IMR-90 (cell line): ENCODE measurements at regions not wholly inside any gene's neighbourhood (a gene's known extent, or its start where the extent isn't known, plus 50 kb on each side); places are given as distances from the start of the nearest gene placed in this dataset.

Experiments used
- ATAC-seq: fragments of 200-7000 bp; cut with Tn5 transposase; 2 replicates; pipeline ENCODE4 v1.9.1; 2020; ENCODE audit warnings: low read depth, mild to moderate bottlenecking, moderate library complexity
- BruUV-seq: library from RNA; stranded (reverse); fragments of 400-500 nt; replicated peaks from 2 replicates; lab custom pipeline; 2021; lab: Mats Ljungman, UMichigan
- CTCF ChIA-PET: fragments of 300-600 bp; formaldehyde crosslinking; extraction: SDS; loops from one replicate; lab custom pipeline; 2021; ENCODE audit warnings: antibody characterized with exemption; lab: Yijun Ruan, JAX
- POLR2A ChIA-PET: fragments of 300-600 bp; sonication (Branson Sonifier 250); formaldehyde crosslinking; loops from one replicate; lab custom pipeline; 2022; ENCODE audit warnings: antibody characterized with exemption; ENCODE audit not compliant: unreplicated experiment; lab: Charles Lee
- DNase-seq: peaks from one replicate; pipeline ENCODE4 v3.0.0; 2013
- H2AFZ ChIP-seq: replicated peaks from 2 replicates; pipeline ENCODE3; 2013; ENCODE audit warnings: low read length, mild to moderate bottlenecking; ENCODE audit not compliant: poor library complexity
- H2AK5ac ChIP-seq: 2 replicates; pipeline ENCODE4 v1.6.1; 2013; ENCODE audit warnings: low read depth, low read length, inconsistent platforms
- H2AK9ac ChIP-seq: replicated peaks from 2 replicates; pipeline ENCODE3; 2013; ENCODE audit warnings: mild to moderate bottlenecking, low read depth, low read length, moderate library complexity; ENCODE audit not compliant: poor library complexity
- H2BK120ac ChIP-seq: 2 replicates; pipeline ENCODE4 v1.6.1; 2013; ENCODE audit warnings: low read depth, low read length, inconsistent platforms
- H2BK15ac ChIP-seq: 3 replicates; pipeline ENCODE4 v1.6.1; 2013; ENCODE audit warnings: low read depth, low read length, inconsistent platforms
- H2BK20ac ChIP-seq: 2 replicates; pipeline ENCODE4 v1.6.1; 2013; ENCODE audit warnings: low read depth, mild to moderate bottlenecking, inconsistent platforms, low read length, moderate library complexity
- H2BK5ac ChIP-seq: 2 replicates; pipeline ENCODE4 v1.6.1; 2013; ENCODE audit warnings: mild to moderate bottlenecking, low read depth, low read length, inconsistent platforms; ENCODE audit not compliant: poor library complexity, severe bottlenecking
- H3K14ac ChIP-seq: replicated peaks from 2 replicates; pipeline ENCODE4 v1.6.1; 2013; ENCODE audit warnings: low read depth, low read length, inconsistent platforms
- H3K18ac ChIP-seq: 2 replicates; pipeline ENCODE4 v1.6.1; 2013; ENCODE audit warnings: low read depth, low read length, control low read depth
- H3K23ac ChIP-seq: 2 replicates; pipeline ENCODE4 v1.6.1; 2013; ENCODE audit warnings: low read depth, low read length, inconsistent platforms
- H3K27ac ChIP-seq: 2 replicates; pipeline ENCODE4 v1.5.1; 2013; ENCODE audit warnings: mild to moderate bottlenecking, control low read depth, low read length; ENCODE audit not compliant: insufficient read depth
- H3K27me3 ChIP-seq: 2 replicates; pipeline ENCODE4 v1.6.1; 2013; ENCODE audit warnings: low read length; ENCODE audit not compliant: control insufficient read depth, insufficient read depth
- H3K36me3 ChIP-seq: 2 replicates; pipeline ENCODE4 v1.6.1; 2013; ENCODE audit warnings: low read length, mixed read lengths; ENCODE audit not compliant: control insufficient read depth, insufficient read depth
- H3K4ac ChIP-seq: 2 replicates; pipeline ENCODE4 v1.6.1; 2013; ENCODE audit warnings: low read depth, low read length, inconsistent platforms
- H3K4me1 ChIP-seq: 2 replicates; pipeline ENCODE4 v1.6.1; 2013; ENCODE audit warnings: low read length, mixed read lengths; ENCODE audit not compliant: control insufficient read depth, insufficient read depth
- H3K4me2 ChIP-seq: 2 replicates; pipeline ENCODE4 v1.6.1; 2013; ENCODE audit warnings: low read depth, mild to moderate bottlenecking, control low read depth, low read length, moderate library complexity
- H3K4me3 ChIP-seq: 2 replicates; pipeline ENCODE4 v1.5.1; 2013; ENCODE audit warnings: low read depth, mild to moderate bottlenecking, control low read depth, low read length, moderate library complexity; ENCODE audit not compliant: insufficient read depth
- H3K56ac ChIP-seq: 2 replicates; pipeline ENCODE4 v1.6.1; 2013; ENCODE audit warnings: low read length, inconsistent platforms; ENCODE audit not compliant: insufficient read depth; ENCODE audit errors: extremely low read depth
- H3K79me1 ChIP-seq, 2 experiments: 2 replicates each; pipeline ENCODE4 v1.6.1; 2013; ENCODE audit warnings: low read length in 2 of 2, inconsistent platforms in 1 of 2, low read depth in 1 of 2
- H3K9ac ChIP-seq: 2 replicates; pipeline ENCODE4 v1.6.1; 2013; ENCODE audit warnings: low read depth, low read length, control low read depth
- H3K9me1 ChIP-seq: 2 replicates; pipeline ENCODE4 v1.6.1; 2013; ENCODE audit warnings: low read length, inconsistent platforms; ENCODE audit not compliant: insufficient read depth
- H3K9me3 ChIP-seq: 2 replicates; pipeline ENCODE4 v1.6.1; 2013; ENCODE audit warnings: low read length; ENCODE audit not compliant: control insufficient read depth, insufficient read depth
- H4K20me1 ChIP-seq: 2 replicates; pipeline ENCODE4 v1.6.1; 2013; ENCODE audit warnings: low read length, inconsistent platforms; ENCODE audit not compliant: insufficient read depth
- H4K5ac ChIP-seq: 2 replicates; pipeline ENCODE4 v1.6.1; 2013; ENCODE audit warnings: mild to moderate bottlenecking, low read depth, low read length, control low read depth
- H4K8ac ChIP-seq, 2 experiments: 2 replicates each; pipeline ENCODE4 v1.6.1; 2013; ENCODE audit warnings: low read depth in 2 of 2, low read length in 2 of 2, control low read depth in 1 of 2, inconsistent platforms in 1 of 2
- H4K91ac ChIP-seq: 2 replicates; pipeline ENCODE4 v1.6.1; 2013; ENCODE audit warnings: low read depth, low read length, inconsistent platforms; ENCODE audit not compliant: insufficient read depth
- BHLHE40 ChIP-seq: fragments of 150-350 bp; IDR thresholded peaks from 2 replicates; pipeline ENCODE4 v1.6.1; 2016; ENCODE audit warnings: mild to moderate bottlenecking, low read depth, low read length
- CEBPB ChIP-seq: IDR thresholded peaks from 2 replicates; pipeline ENCODE4 v1.6.1; 2012; ENCODE audit warnings: low read depth, low read length, improper control_type of control experiment
- CHD1 ChIP-seq: IDR thresholded peaks from 2 replicates; pipeline ENCODE4 v1.6.1; 2012; ENCODE audit warnings: low read depth, low read length, improper control_type of control experiment
- FOS ChIP-seq: fragments of 150-350 bp; IDR thresholded peaks from 2 replicates; pipeline ENCODE4 v1.6.1; 2016; ENCODE audit warnings: low read depth, low read length
- MAFK ChIP-seq: IDR thresholded peaks from 2 replicates; pipeline ENCODE4 v1.6.1; 2012; ENCODE audit warnings: low read depth, low read length, improper control_type of control experiment
- MAZ ChIP-seq: IDR thresholded peaks from 2 replicates; pipeline ENCODE4 v1.6.1; 2012; ENCODE audit warnings: low read depth, mild to moderate bottlenecking, low read length, improper control_type of control experiment, moderate library complexity, borderline replicate concordance
- MXI1 ChIP-seq: IDR thresholded peaks from 2 replicates; pipeline ENCODE4 v1.6.1; 2012; ENCODE audit warnings: low read depth, mild to moderate bottlenecking, low read length, moderate library complexity, borderline replicate concordance
- NFE2L2 ChIP-seq: fragments of 150-350 bp; IDR thresholded peaks from 2 replicates; pipeline ENCODE4 v1.6.1; 2016; ENCODE audit warnings: low read depth, mild to moderate bottlenecking, low read length
- POLR2A ChIP-seq: IDR thresholded peaks from 2 replicates; pipeline ENCODE4 v1.6.1; 2012; ENCODE audit warnings: mild to moderate bottlenecking, low read depth, low read length
- RAD21 ChIP-seq: IDR thresholded peaks from 2 replicates; pipeline ENCODE4 v1.6.1; 2012; ENCODE audit warnings: low read length, improper control_type of control experiment
- RCOR1 ChIP-seq: IDR thresholded peaks from 2 replicates; pipeline ENCODE4 v1.6.1; 2012; ENCODE audit warnings: mild to moderate bottlenecking, low read length, improper control_type of control experiment; ENCODE audit not compliant: insufficient replicate concordance
- RFX5 ChIP-seq: IDR thresholded peaks from 2 replicates; pipeline ENCODE4 v1.8.0; 2012; ENCODE audit warnings: low read depth, mild to moderate bottlenecking, low read length, moderate library complexity
- SMC3 ChIP-seq: fragments of 150-350 bp; IDR thresholded peaks from 2 replicates; pipeline ENCODE4 v1.6.1; 2016; ENCODE audit warnings: low read depth, mild to moderate bottlenecking, antibody characterized with exemption, low read length, moderate library complexity
- USF2 ChIP-seq: fragments of 150-350 bp; IDR thresholded peaks from 2 replicates; pipeline ENCODE4 v1.6.1; 2017; ENCODE audit warnings: mild to moderate bottlenecking, antibody characterized with exemption, low read length, low read depth
- WGBS, 2 experiments: methylation state at CpG; one replicate each; pipeline versions ENCODE4 v1.1.5 to v1.1.7; 2013; ENCODE audit warnings: missing lambda C conversion rate in 2 of 2; ENCODE audit not compliant: insufficient read length in 1 of 2; ENCODE audit errors: extremely low coverage in 2 of 2; 5-methylcytosine and 5-hydroxymethylcytosine counted together
- dilution Hi-C: fragments of 300-500 bp; cut with HindIII; formaldehyde crosslinking; loops from one replicate; pipeline ENCODE4 v1.14.3; 2018; ENCODE audit warnings: low sequenced_read_pairs; ENCODE audit not compliant: unreplicated experiment
- in situ Hi-C: fragments of 300-500 bp; cut with MboI; formaldehyde crosslinking; loops from 3 replicates; pipeline ENCODE4 v1.14.3; 2019; ENCODE audit warnings: low sequenced_read_pairs, inconsistent platforms, mixed read lengths
- intact Hi-C: fragments of 100-400 bp; cut with micrococcal nuclease; formaldehyde crosslinking; loops from 2 replicates; pipeline ENCODE4 v1.10.0; 2022
- TF ChIP-seq, protein P1 (sequence below): fragments of 150-350 bp; IDR thresholded peaks from 2 replicates; pipeline ENCODE4 v1.6.1; 2016; ENCODE audit warnings: low read depth, mild to moderate bottlenecking, low read length, moderate library complexity, borderline replicate concordance
- TF ChIP-seq, protein P2 (sequence below): conservative IDR thresholded peaks from 2 replicates; pipeline ENCODE4 v1.5.1; 2012; ENCODE audit warnings: mild to moderate bottlenecking, low read depth, low read length, improper control_type of control experiment

GRCh38 chr9:115397591-115398312 lies 279.8 kb upstream of the TNC start:
- no peak overlapping the region for H3K4me3 ChIP-seq
- in situ Hi-C loops, result no loop called here
- no peak overlapping the region for H2AK9ac ChIP-seq
- no peak overlapping the region for H4K8ac ChIP-seq
- H2BK120ac ChIP-seq, result no peak overlapping the region
- DNase-seq, result no peak
- no peak overlapping the region for H3K4me2 ChIP-seq
- H3K14ac ChIP-seq, result no peak overlapping the region
- no peak overlapping the region for H3K23ac ChIP-seq
- H3K79me1 ChIP-seq, result no peaks in the 10 kb centered on the region
- intact Hi-C loops, result no loop called here
- no peak overlapping the region for H3K9ac ChIP-seq
- H3K56ac ChIP-seq, result no peak overlapping the region
- no peak overlapping the region for H3K18ac ChIP-seq
- POLR2A ChIA-PET, result no interaction called here
- dilution Hi-C loops, result no loop called here
- H2AFZ ChIP-seq, result no peak overlapping the region
- H3K36me3 ChIP-seq, result no peaks in the 10 kb centered on the region
- H3K4ac ChIP-seq, result no peak overlapping the region
- BruUV-seq, result no TSS peak
- no peak overlapping the region for H2BK5ac ChIP-seq
- 100% methylated on average over 1 of the region's 4 CpGs; no CpG with 5 or more reads in 1 of the 2 experiments for WGBS, 2 experiments
- no peak overlapping the region for H3K27ac ChIP-seq
- peaks cover 4% of the 10 kb centered on the region for H3K4me1 ChIP-seq
- H3K9me1 ChIP-seq, result no peaks in the 10 kb centered on the region
- no peak overlapping the region for H2BK15ac ChIP-seq
- CTCF ChIA-PET, result no interaction called here
- H2AK5ac ChIP-seq, result no peak overlapping the region
- no peaks in the 10 kb centered on the region for H3K9me3 ChIP-seq
- no peaks in the 10 kb centered on the region for H4K20me1 ChIP-seq
- H4K5ac ChIP-seq, result peak overlapping the region; percentile 48; the same call in 1 of the 2 replicates
- no peak overlapping the region for H2BK20ac ChIP-seq
- H4K91ac ChIP-seq, result no peak overlapping the region
- no peak for ATAC-seq
- TF ChIP-seq RAD21 (no peak), BHLHE40 (no peak), MAFK (no peak), CEBPB (no peak), RFX5 (no peak), NFE2L2 (no peak), MAZ (no peak), FOS (no peak), RCOR1 (no peak), CHD1 (no peak), SMC3 (no peak), POLR2A (no peak), MXI1 (no peak), USF2 (no peak)
- TF ChIP-seq, protein P1, sequence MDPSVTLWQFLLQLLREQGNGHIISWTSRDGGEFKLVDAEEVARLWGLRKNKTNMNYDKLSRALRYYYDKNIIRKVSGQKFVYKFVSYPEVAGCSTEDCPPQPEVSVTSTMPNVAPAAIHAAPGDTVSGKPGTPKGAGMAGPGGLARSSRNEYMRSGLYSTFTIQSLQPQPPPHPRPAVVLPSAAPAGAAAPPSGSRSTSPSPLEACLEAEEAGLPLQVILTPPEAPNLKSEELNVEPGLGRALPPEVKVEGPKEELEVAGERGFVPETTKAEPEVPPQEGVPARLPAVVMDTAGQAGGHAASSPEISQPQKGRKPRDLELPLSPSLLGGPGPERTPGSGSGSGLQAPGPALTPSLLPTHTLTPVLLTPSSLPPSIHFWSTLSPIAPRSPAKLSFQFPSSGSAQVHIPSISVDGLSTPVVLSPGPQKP, result no peak
- TF ChIP-seq, protein P2, sequence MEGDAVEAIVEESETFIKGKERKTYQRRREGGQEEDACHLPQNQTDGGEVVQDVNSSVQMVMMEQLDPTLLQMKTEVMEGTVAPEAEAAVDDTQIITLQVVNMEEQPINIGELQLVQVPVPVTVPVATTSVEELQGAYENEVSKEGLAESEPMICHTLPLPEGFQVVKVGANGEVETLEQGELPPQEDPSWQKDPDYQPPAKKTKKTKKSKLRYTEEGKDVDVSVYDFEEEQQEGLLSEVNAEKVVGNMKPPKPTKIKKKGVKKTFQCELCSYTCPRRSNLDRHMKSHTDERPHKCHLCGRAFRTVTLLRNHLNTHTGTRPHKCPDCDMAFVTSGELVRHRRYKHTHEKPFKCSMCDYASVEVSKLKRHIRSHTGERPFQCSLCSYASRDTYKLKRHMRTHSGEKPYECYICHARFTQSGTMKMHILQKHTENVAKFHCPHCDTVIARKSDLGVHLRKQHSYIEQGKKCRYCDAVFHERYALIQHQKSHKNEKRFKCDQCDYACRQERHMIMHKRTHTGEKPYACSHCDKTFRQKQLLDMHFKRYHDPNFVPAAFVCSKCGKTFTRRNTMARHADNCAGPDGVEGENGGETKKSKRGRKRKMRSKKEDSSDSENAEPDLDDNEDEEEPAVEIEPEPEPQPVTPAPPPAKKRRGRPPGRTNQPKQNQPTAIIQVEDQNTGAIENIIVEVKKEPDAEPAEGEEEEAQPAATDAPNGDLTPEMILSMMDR, result no peak
- H3K27me3 ChIP-seq, result no peaks in the 10 kb centered on the region
